Peyer's patch (tissue), 4 donors: ENCODE measurements at regions not wholly inside any gene's neighbourhood (a gene's known extent, or its start where the extent isn't known, plus 50 kb on each side); places are given as distances from the start of the nearest gene placed in this dataset.

Experiments
- DNase-seq, 3 donors: peaks; one replicate each; pipeline ENCODE4 v3.0.0-alpha.2; 2017 to 2019
- H3K27ac ChIP-seq, 4 donors: fragments of 200-600 bp; sonication (generic); one replicate each; pipeline ENCODE4 v1.5.1; 2016 to 2019
- H3K27me3 ChIP-seq, 2 donors: fragments of 200-600 bp; sonication (generic); one replicate each; pipeline ENCODE4 v1.5.1; 2019
- H3K36me3 ChIP-seq, 3 donors: fragments of 200-600 bp; sonication (generic); one replicate each; pipeline ENCODE4 v1.5.1; 2016 to 2019
- H3K4me1 ChIP-seq, 4 donors: fragments of 200-600 bp; sonication (generic); one replicate each; pipeline ENCODE4 v1.5.1; 2016 to 2019
- H3K4me3 ChIP-seq, 4 donors: fragments of 200-600 bp; sonication (generic); 1 replicate in 3 of 4; 2 replicates in 1 of 4; pipeline ENCODE4 v1.5.1; 2016 to 2019; ENCODE audit warnings: mild to moderate bottlenecking in 1 of 4
- H3K9me3 ChIP-seq, 4 donors: fragments of 200-600 bp; sonication (generic); one replicate each; pipeline ENCODE4 v1.5.1; 2016 to 2019; ENCODE audit warnings: mild to moderate bottlenecking in 1 of 4
- POLR2A ChIP-seq, 2 donors: fragments of 450-650 bp; IDR thresholded peaks; one replicate each; pipeline ENCODE4 v1.5.1; 2017; ENCODE audit warnings: antibody characterized with exemption in 2 of 2, mild to moderate bottlenecking in 2 of 2, moderate library complexity in 2 of 2
- TF ChIP-seq, protein P1 (sequence below), 6 experiments: fragments of 450-650 bp in 4 of 6; fragments of 200-600 bp in 2 of 6; sonication (generic) in 1 of 6; IDR thresholded peaks; one replicate each; pipeline ENCODE4 v1.5.1; 2017 to 2019; ENCODE audit warnings: antibody characterized with exemption in 6 of 6, mild to moderate bottlenecking in 3 of 6, moderate library complexity in 1 of 6

DNA sequence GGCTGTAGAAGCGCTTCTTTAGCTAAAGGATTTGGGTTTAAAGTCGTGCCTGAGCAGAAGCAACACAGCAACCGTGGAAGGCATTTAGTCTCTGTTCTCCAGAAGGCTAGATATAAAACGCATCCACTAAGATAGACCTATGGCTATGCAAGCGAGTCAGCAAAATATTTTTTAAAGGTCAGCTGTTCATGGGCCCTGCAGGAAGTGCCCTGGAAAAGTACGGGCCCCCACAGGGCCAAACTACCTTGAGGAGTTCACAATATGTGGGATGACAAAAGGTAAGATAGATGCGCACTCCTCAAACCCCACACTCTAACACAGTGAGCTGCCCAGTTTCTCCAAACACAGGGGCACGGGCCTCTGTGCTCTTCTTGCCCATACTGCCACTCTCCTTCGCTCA, 261.6 kb downstream of the VPS13C start:
- H3K27me3 ChIP-seq: no peaks in the 10 kb centered on the region
- no peaks in the 10 kb centered on the region for H3K36me3 ChIP-seq
- H3K4me3 ChIP-seq: no peak overlapping the region
- H3K9me3 ChIP-seq: no peaks in the 10 kb centered on the region
- DNase-seq: no peak
- no peak overlapping the region for H3K27ac ChIP-seq
- TF ChIP-seq, protein P1, sequence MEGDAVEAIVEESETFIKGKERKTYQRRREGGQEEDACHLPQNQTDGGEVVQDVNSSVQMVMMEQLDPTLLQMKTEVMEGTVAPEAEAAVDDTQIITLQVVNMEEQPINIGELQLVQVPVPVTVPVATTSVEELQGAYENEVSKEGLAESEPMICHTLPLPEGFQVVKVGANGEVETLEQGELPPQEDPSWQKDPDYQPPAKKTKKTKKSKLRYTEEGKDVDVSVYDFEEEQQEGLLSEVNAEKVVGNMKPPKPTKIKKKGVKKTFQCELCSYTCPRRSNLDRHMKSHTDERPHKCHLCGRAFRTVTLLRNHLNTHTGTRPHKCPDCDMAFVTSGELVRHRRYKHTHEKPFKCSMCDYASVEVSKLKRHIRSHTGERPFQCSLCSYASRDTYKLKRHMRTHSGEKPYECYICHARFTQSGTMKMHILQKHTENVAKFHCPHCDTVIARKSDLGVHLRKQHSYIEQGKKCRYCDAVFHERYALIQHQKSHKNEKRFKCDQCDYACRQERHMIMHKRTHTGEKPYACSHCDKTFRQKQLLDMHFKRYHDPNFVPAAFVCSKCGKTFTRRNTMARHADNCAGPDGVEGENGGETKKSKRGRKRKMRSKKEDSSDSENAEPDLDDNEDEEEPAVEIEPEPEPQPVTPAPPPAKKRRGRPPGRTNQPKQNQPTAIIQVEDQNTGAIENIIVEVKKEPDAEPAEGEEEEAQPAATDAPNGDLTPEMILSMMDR (IDR thresholded peaks at IDR 0.05): no peak
- no peak for TF ChIP-seq POLR2A (IDR thresholded peaks at IDR 0.05)
- H3K4me1 ChIP-seq: no peaks in the 10 kb centered on the region

DNA sequence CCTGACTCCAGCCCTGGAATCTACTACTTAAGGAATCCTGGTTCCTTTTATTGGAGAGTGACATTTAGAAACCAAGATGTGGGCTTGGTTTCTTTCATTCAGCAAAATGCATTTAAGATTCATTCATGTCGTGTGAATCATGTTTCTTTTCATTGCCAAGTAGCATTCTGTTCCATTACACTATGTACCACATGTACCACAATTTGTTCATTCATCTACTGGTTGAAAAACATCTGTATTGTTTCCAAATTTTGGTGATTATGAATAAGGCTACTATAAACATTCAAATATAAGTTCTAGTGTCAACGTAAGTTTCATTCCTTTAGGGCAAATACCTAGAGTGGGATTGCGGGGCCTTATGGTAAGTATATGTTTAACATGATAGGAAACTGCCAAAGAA, 264.2 kb downstream of the VPS13C start:
- Histone ChIP-seq H3K4me3 (no peak overlapping the region), H3K27me3 (no peaks in the 10 kb centered on the region), H3K27ac (no peak overlapping the region), H3K4me1 (no peaks in the 10 kb centered on the region), H3K9me3 (no peaks in the 10 kb centered on the region), H3K36me3 (no peaks in the 10 kb centered on the region)
- TF ChIP-seq, protein P1 (IDR thresholded peaks at IDR 0.05): no peak
- TF ChIP-seq POLR2A (IDR thresholded peaks at IDR 0.05): no peak
- no peak for DNase-seq

DNA sequence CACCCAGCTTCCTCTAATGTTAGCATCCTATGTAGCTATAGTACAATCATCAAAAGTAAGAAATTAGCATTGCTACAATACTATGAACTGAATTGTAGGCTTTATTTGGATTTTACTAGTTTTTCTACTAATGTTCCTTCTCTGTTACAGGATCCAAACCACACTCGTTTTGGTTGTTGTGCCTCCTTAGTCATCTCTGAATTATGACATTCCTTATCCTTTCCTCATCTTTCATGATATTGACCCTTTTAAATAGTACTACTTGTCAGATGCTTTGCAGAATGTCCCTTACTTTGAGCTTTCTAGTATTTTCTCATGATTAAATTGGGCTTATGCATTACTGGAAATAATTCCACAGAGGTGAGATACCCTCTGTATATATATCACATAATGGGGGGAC, 265.4 kb downstream of the VPS13C start:
- TF ChIP-seq, protein P1 (IDR thresholded peaks at IDR 0.05): no peak
- no peak for TF ChIP-seq POLR2A (IDR thresholded peaks at IDR 0.05)
- Histone ChIP-seq H3K27me3 (no peaks in the 10 kb centered on the region), H3K9me3 (no peaks in the 10 kb centered on the region), H3K4me3 (no peak overlapping the region), H3K27ac (no peak overlapping the region), H3K4me1 (no peaks in the 10 kb centered on the region), H3K36me3 (no peaks in the 10 kb centered on the region)
- DNase-seq: no peak

DNA sequence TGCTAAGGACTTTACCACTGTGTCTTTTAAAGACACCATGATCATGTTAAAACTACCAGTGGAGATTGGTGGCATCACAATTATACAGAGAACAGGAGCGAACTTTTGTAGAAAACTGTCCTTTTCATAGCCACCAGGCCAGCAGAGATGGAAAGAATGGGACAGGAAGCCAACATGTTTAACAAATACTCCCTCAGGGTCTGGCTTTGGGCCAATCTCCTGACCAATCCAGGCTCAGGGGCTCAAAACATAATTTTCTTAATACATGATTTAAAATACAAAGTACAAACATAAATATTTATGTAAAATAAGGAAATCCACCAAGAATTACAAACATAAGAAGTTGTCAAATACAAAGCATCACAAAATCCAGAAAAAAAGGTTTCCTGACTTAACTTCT, 266.0 kb downstream of the VPS13C start:
- H3K9me3 ChIP-seq: no peaks in the 10 kb centered on the region
- no peak overlapping the region for H3K27ac ChIP-seq
- DNase-seq: no peak
- no peaks in the 10 kb centered on the region for H3K36me3 ChIP-seq
- no peak overlapping the region for H3K4me3 ChIP-seq
- TF ChIP-seq, protein P1 (IDR thresholded peaks at IDR 0.05): no peak
- no peak for TF ChIP-seq POLR2A (IDR thresholded peaks at IDR 0.05)
- no peaks in the 10 kb centered on the region for H3K4me1 ChIP-seq
- no peaks in the 10 kb centered on the region for H3K27me3 ChIP-seq

DNA sequence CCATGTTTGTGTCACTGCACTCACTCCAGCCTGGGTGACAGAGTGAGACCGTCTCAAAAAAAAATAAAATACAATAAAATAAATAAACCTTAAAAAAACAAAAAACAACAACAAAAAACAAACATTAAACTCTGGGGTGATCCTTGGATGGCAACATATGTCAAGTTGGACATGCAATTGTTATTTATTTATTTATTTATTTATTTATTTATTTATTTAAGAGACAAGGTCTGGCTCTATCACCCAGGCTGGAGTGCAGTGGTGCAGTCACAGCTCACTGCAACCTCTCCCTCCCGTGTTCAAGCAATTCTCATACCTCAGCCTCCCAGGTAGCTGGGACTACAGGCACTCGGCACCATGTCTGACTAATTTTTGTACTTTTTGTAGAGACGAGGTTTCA, 275.5 kb downstream of the VPS13C start:
- Histone ChIP-seq H3K4me1 (no peaks in the 10 kb centered on the region), H3K4me3 (no peak overlapping the region), H3K9me3 (no peaks in the 10 kb centered on the region), H3K27ac (no peak overlapping the region), H3K36me3 (no peaks in the 10 kb centered on the region), H3K27me3 (no peaks in the 10 kb centered on the region)
- TF ChIP-seq, protein P1 (IDR thresholded peaks at IDR 0.05): no peak
- no peak for TF ChIP-seq POLR2A (IDR thresholded peaks at IDR 0.05)
- no peak for DNase-seq

DNA sequence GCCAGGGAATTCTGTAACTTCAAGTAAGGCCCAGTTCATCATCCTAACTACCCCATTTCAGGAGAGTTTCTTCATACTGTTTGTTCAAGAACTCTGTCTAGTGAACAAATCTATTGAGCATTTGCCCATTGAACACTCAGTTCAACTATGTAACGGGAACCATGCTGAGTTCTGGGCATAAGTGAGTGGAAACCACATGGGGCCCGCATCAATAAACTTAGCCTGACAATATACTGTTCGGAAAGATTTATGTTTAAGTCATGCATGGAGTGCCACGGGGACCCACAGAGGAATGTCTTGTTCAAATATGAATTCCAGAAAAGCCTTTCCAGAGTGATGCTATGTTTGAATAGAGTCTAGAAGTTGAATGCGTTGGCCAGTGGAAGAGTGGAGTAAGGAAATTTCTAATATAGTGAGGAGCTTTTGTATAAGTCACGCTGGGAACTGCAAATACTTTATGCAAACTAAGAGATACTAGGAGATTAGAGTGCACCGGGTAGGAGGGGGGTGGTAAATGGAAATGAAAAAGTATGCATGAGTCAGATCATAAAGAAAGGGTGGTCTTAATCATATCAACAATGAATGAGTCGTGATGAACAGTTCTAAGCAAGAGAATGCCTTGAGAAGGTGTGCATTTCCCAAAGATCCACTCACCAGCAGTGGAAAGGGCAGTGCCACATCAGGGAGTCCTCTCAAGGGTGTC, 279.8 kb downstream of the VPS13C start:
- no peak overlapping the region for H3K4me3 ChIP-seq
- H3K9me3 ChIP-seq: no peaks in the 10 kb centered on the region
- no peaks in the 10 kb centered on the region for H3K36me3 ChIP-seq
- no peak overlapping the region for H3K27ac ChIP-seq
- no peaks in the 10 kb centered on the region for H3K4me1 ChIP-seq
- H3K27me3 ChIP-seq: no peaks in the 10 kb centered on the region
- TF ChIP-seq POLR2A (IDR thresholded peaks at IDR 0.05): no peak
- TF ChIP-seq, protein P1 (IDR thresholded peaks at IDR 0.05): no peak
- DNase-seq: no peak
